OCI-LY1 (cell line): ENCODE measurements at regions not wholly inside any gene's neighbourhood (a gene's known extent, or its start where the extent isn't known, plus 50 kb on each side); places are given as distances from the start of the nearest gene placed in this dataset.

Source experiments
- CTCF ChIP-seq: fragments of 200-600 bp; sonication (generic), shearing (Covaris generic); IDR thresholded peaks from 2 replicates; pipeline ENCODE4 v1.5.1; 2017; ENCODE audit warnings: mild to moderate bottlenecking, antibody characterized with exemption, low read length, moderate library complexity, mixed read lengths
- EZH2 ChIP-seq: fragments of 200-600 bp; sonication (generic), shearing (Covaris generic); IDR thresholded peaks from 2 replicates; pipeline ENCODE4 v1.8.0; 2017; ENCODE audit warnings: borderline replicate concordance, mixed run types, mild to moderate bottlenecking, antibody characterized with exemption, low read length, moderate library complexity, mixed read lengths

- no peak for TF ChIP-seq CTCF
- no peak for TF ChIP-seq EZH2
These were observed 993.5 kb upstream of the SEMA6A start for GRCh38 chr5:117568126-117568525.
